ENCODE measurements at regions not wholly inside any gene's neighbourhood (a gene's known extent, or its start where the extent isn't known, plus 50 kb on each side); places are given as distances from the start of the nearest gene placed in this dataset.

GRCh38 chr18:27787547-27787946 is 389.4 kb downstream of the CDH2 start:
- Histone ChIP-seq H3K36me3 (replicated peaks) (no peaks in the 10 kb centered on the region), H3K27me3 (replicated peaks) (no peaks in the 10 kb centered on the region), H3K4me3 (ENCODE audit: low read depth, low read length) (no peak overlapping the region), H3K27ac (no peak overlapping the region)
- TF ChIP-seq, protein P1, sequence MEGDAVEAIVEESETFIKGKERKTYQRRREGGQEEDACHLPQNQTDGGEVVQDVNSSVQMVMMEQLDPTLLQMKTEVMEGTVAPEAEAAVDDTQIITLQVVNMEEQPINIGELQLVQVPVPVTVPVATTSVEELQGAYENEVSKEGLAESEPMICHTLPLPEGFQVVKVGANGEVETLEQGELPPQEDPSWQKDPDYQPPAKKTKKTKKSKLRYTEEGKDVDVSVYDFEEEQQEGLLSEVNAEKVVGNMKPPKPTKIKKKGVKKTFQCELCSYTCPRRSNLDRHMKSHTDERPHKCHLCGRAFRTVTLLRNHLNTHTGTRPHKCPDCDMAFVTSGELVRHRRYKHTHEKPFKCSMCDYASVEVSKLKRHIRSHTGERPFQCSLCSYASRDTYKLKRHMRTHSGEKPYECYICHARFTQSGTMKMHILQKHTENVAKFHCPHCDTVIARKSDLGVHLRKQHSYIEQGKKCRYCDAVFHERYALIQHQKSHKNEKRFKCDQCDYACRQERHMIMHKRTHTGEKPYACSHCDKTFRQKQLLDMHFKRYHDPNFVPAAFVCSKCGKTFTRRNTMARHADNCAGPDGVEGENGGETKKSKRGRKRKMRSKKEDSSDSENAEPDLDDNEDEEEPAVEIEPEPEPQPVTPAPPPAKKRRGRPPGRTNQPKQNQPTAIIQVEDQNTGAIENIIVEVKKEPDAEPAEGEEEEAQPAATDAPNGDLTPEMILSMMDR (IDR thresholded peaks at IDR 0.05; ENCODE audit: low read depth, low read length, missing control alignments), result no peak
- in situ Hi-C loops (cut with HindIII; ENCODE audit: low pct_ligation_motif_present, low sequenced_read_pairs), result no loop called here
- DNase-seq, result no peak

GRCh38 chr18:27785815-27786471 is 391.0 kb downstream of the CDH2 start:
- Histone ChIP-seq H3K27ac (no peak overlapping the region), H3K36me3 (replicated peaks) (no peaks in the 10 kb centered on the region), H3K27me3 (replicated peaks) (no peaks in the 10 kb centered on the region), H3K4me3 (ENCODE audit: low read depth, low read length) (no peak overlapping the region)
- TF ChIP-seq, protein P1 (IDR thresholded peaks at IDR 0.05; ENCODE audit: low read depth, low read length, missing control alignments), result no peak
- DNase-seq, result no peak
- in situ Hi-C loops (cut with HindIII; ENCODE audit: low pct_ligation_motif_present, low sequenced_read_pairs), result no loop called here

- H3K36me3 ChIP-seq (replicated peaks), result no peaks in the 10 kb centered on the region
- in situ Hi-C loops (cut with HindIII; ENCODE audit: low pct_ligation_motif_present, low sequenced_read_pairs), result no loop called here
- H3K4me3 ChIP-seq (ENCODE audit: low read depth, low read length), result no peak overlapping the region
- H3K27me3 ChIP-seq (replicated peaks), result no peaks in the 10 kb centered on the region
- H3K27ac ChIP-seq, result peak overlapping the region; percentile 68
- TF ChIP-seq, protein P1 (IDR thresholded peaks at IDR 0.05; ENCODE audit: low read depth, low read length, missing control alignments), result no peak
- peak; percentile 26 for DNase-seq
Observed at GRCh38 chr18:27780061-27780745, 396.7 kb downstream of the CDH2 start.

DNA sequence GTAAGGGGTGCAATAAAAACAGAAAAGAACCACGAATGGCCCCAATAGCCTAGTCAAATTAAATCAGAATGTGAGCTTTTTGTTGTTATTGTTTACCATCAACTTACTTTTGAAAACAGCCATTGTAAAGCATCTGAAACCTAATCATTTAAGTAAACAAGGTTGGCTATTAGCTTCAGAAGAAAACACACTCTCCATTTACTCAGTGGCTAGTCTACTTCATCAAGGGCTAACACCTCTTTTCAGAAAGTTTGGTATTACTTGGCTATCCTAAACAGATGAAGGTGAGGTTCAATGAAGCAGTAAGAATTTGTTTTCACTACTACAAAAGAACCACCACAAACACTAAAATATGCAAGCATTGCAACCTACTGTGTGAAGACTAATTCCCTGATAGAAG is 398.0 kb downstream of the CDH2 start:
- in situ Hi-C loops (cut with HindIII; ENCODE audit: low pct_ligation_motif_present, low sequenced_read_pairs), result no loop called here
- Histone ChIP-seq H3K4me3 (ENCODE audit: low read depth, low read length) (no peak overlapping the region), H3K36me3 (replicated peaks) (no peaks in the 10 kb centered on the region), H3K27ac (no peak overlapping the region), H3K27me3 (replicated peaks) (no peaks in the 10 kb centered on the region)
- TF ChIP-seq, protein P1 (IDR thresholded peaks at IDR 0.05; ENCODE audit: low read depth, low read length, missing control alignments), result no peak
- no peak for DNase-seq

DNA sequence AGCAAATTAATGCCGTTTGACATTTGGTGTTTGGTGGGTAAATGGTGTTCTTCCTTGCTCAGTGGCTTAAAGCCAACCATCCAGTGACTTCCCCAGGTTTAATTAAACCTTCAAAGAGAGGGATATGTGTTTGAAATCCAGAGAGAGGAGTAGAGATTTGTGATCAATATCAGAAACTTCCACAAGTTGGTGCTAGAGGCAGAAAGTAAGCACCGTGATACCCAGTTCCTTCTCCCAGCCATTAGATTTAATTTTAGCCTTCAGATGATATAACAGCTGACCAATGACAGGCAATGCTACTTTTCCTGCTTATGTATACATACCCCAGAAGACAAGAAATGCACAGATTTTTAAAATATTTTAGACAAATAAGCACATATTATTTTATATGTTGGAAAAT is 398.5 kb downstream of the CDH2 start:
- TF ChIP-seq, protein P1 (IDR thresholded peaks at IDR 0.05; ENCODE audit: low read depth, low read length, missing control alignments), result peak; percentile 72
- Histone ChIP-seq H3K4me3 (ENCODE audit: low read depth, low read length) (no peak overlapping the region), H3K27me3 (replicated peaks) (no peaks in the 10 kb centered on the region), H3K36me3 (replicated peaks) (no peaks in the 10 kb centered on the region), H3K27ac (no peak overlapping the region)
- DNase-seq, result peak; percentile 35
- in situ Hi-C loops (cut with HindIII; ENCODE audit: low pct_ligation_motif_present, low sequenced_read_pairs), result no loop called here

Measured in brain microvascular endothelial cell (primary cell).